Left ventricle myocardium inferior (tissue), 1 donor: ENCODE measurements at regions not wholly inside any gene's neighbourhood (a gene's known extent, or its start where the extent isn't known, plus 50 kb on each side); places are given as distances from the start of the nearest gene placed in this dataset.

Experiments
- DNase-seq: peaks from one replicate; pipeline ENCODE4 v3.0.0-alpha.2; 2020
- H3K27ac ChIP-seq: fragments of 200-600 bp; replicated peaks from 2 replicates; pipeline ENCODE4 v1.8.0; 2021
- H3K27me3 ChIP-seq: fragments of 200-600 bp; 2 replicates; pipeline ENCODE4 v1.8.0; 2021; ENCODE audit warnings: low read depth
- H3K36me3 ChIP-seq: fragments of 200-600 bp; 2 replicates; pipeline ENCODE4 v1.8.0; 2021
- H3K4me1 ChIP-seq: fragments of 200-600 bp; 2 replicates; pipeline ENCODE4 v1.8.0; 2021
- H3K4me3 ChIP-seq: fragments of 200-600 bp; 2 replicates; pipeline ENCODE4 v1.8.0; 2021; ENCODE audit warnings: mild to moderate bottlenecking, moderate library complexity
- H3K9me3 ChIP-seq: fragments of 200-600 bp; replicated peaks from 2 replicates; pipeline ENCODE4 v1.8.0; 2021
- intact Hi-C: fragments of 100-400 bp; cut with micrococcal nuclease; formaldehyde crosslinking; loops from one replicate; pipeline ENCODE4 v1.11.0; 2022
- TF ChIP-seq, protein P1 (sequence below): fragments of 200-600 bp; IDR thresholded peaks from 2 replicates; pipeline ENCODE4 v1.8.0; 2021; ENCODE audit warnings: antibody characterized with exemption, mild to moderate bottlenecking, borderline replicate concordance
- donor health status: DM: no; HTN: yes; CAD: no; lungs with severe emphysema.

DNA sequence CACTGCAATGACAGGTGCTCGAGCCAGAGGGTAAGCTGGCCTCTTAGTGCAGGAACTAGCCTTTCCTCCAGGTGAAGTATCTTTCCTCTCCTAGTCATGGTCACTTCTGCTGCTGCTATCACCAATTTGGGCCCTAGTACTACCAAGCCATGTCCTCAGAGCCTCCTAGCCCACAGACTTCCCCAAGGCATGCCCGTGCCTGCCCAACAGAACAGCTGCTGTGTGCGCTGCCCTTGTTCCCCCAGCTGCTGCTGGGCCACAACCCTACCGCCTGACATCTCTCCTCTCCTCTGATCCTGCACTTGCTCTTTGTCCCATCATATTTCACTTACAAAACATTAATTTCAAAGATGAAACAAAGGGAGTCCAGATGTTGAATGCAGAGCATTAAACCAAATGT lies 168.5 kb upstream of the FREM2 start:
- Histone ChIP-seq H3K27ac (no peak overlapping the region), H3K27me3 (peaks cover 24% of the 10 kb centered on the region), H3K4me3 (no peak overlapping the region), H3K4me1 (no peaks in the 10 kb centered on the region), H3K9me3 (no peaks in the 10 kb centered on the region), H3K36me3 (no peaks in the 10 kb centered on the region)
- no peak for DNase-seq
- intact Hi-C loops: no loop called here
- TF ChIP-seq, protein P1, sequence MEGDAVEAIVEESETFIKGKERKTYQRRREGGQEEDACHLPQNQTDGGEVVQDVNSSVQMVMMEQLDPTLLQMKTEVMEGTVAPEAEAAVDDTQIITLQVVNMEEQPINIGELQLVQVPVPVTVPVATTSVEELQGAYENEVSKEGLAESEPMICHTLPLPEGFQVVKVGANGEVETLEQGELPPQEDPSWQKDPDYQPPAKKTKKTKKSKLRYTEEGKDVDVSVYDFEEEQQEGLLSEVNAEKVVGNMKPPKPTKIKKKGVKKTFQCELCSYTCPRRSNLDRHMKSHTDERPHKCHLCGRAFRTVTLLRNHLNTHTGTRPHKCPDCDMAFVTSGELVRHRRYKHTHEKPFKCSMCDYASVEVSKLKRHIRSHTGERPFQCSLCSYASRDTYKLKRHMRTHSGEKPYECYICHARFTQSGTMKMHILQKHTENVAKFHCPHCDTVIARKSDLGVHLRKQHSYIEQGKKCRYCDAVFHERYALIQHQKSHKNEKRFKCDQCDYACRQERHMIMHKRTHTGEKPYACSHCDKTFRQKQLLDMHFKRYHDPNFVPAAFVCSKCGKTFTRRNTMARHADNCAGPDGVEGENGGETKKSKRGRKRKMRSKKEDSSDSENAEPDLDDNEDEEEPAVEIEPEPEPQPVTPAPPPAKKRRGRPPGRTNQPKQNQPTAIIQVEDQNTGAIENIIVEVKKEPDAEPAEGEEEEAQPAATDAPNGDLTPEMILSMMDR: no peak

DNA sequence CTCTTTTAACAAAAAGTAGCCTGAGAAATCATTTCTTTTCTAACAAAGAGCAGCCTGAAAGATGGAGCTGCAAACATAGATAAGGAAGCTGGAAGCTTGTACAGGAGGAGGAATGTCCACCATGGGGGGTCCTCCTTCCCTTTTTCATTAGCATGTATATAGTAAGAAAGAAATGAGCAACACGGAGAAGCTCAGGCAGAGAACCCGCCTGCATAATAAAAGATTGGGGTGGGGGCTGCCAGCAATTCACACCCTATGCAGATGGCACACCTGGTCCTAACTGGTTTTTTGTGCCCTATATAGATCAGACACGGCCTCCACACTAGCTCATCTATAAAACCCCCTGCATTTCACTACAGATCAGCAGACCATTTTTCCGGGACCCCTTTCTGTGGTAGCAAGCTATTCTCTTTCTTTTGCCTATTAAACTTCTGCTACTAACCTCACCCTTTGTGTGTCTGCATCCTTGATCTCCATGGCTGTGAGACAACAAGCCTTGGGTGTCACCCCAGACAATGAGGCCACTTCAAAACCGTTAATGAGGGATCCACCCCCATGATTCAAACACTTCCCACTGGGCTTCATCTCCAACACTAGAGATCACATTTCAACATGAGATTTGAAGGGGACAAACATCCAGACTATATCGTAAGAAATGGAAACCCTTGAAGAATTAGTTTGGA lies 167.5 kb upstream of the FREM2 start:
- Histone ChIP-seq H3K27me3 (peaks cover 24% of the 10 kb centered on the region), H3K4me1 (no peaks in the 10 kb centered on the region), H3K27ac (no peak overlapping the region), H3K36me3 (no peaks in the 10 kb centered on the region), H3K4me3 (no peak overlapping the region), H3K9me3 (no peaks in the 10 kb centered on the region)
- intact Hi-C loops: no loop called here
- DNase-seq: no peak
- TF ChIP-seq, protein P1: no peak

DNA sequence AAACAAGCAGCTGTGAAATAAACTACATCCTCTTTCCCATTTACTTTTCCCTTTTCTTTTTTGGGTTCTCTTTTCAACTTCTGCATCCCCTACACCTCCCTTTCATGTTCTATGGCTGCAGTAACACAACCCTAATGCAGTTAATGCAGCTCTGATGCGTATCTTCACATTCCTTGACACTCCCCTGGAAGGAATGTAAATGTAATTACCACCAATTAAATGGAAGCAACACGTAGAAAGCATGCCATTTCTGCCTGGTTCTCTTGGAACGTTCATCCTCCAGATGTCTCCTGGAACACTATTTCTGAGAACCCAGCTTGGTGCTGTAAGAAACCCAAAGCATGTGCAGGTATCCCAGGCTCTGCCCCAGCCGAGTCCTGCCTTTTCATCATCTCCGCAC lies 166.8 kb upstream of the FREM2 start:
- Histone ChIP-seq H3K4me1 (no peaks in the 10 kb centered on the region), H3K27me3 (peaks cover 24% of the 10 kb centered on the region), H3K36me3 (no peaks in the 10 kb centered on the region), H3K9me3 (no peaks in the 10 kb centered on the region), H3K27ac (no peak overlapping the region), H3K4me3 (no peak overlapping the region)
- no peak for DNase-seq
- TF ChIP-seq, protein P1: no peak
- intact Hi-C loops: no loop called here

DNA sequence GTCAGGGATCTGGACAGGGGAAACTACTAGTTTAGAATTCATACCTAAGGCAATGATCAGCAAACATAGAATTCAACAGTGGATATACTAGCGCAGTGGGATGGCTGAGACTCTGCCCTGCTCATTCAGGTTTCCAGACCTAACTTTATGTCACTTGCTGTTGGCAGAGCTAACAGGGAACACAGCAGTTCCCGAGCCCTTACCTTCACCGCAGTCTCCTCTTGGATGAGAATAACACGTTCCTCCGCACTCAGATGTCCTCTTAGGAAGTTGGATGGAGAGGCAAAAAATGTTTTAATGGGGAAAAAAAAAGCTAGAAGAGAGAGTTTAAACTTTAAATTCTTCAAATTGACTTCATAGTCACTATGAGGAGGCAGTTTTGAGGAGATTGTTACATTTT lies 159.7 kb upstream of the FREM2 start:
- H3K27me3 ChIP-seq: peaks cover 8% of the 10 kb centered on the region
- H3K4me3 ChIP-seq: no peak overlapping the region
- DNase-seq: no peak
- H3K36me3 ChIP-seq: no peaks in the 10 kb centered on the region
- TF ChIP-seq, protein P1: no peak
- no peaks in the 10 kb centered on the region for H3K9me3 ChIP-seq
- intact Hi-C loops: no loop called here
- H3K27ac ChIP-seq: no peak overlapping the region
- H3K4me1 ChIP-seq: no peaks in the 10 kb centered on the region

DNA sequence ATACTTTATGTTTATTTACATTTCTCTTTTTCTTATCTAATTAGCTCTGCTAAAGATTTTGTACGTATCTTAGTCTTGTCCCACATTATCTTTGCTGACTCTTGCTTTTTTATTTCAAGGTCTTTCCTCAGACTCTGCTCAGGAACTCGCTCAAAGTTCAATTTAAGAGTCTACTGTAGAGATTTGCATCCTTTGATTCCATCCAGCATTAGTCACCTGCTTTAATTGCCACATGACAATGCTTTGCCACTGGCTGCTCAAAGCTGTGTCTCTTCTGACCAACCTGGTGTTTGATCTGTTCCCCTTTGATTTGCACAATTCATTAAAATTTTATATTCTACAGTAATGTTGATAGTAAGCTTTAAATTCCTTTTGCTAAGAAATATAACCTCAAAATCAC lies 157.9 kb upstream of the FREM2 start:
- no peak for DNase-seq
- H3K4me3 ChIP-seq: no peak overlapping the region
- no peak overlapping the region for H3K27ac ChIP-seq
- peaks cover 8% of the 10 kb centered on the region for H3K27me3 ChIP-seq
- intact Hi-C loops: no loop called here
- no peaks in the 10 kb centered on the region for H3K4me1 ChIP-seq
- no peaks in the 10 kb centered on the region for H3K36me3 ChIP-seq
- TF ChIP-seq, protein P1: no peak
- no peaks in the 10 kb centered on the region for H3K9me3 ChIP-seq
